ENCODE measurements at regions not wholly inside any gene's neighbourhood (a gene's known extent, or its start where the extent isn't known, plus 50 kb on each side); places are given as distances from the start of the nearest gene placed in this dataset.
"Not testable (repeated sequence)": the region's sequence is repeated elsewhere in the genome, so short reads cannot be mapped to it uniquely, and the experiment has no call there.

- DNase-seq, result no peak
Observed at GRCh38 chr12:116433249-116433648, 125.9 kb upstream of the MAP1LC3B2 start.

GRCh38 chr12:116434155-116435011, 124.8 kb upstream of the MAP1LC3B2 start:
- DNase-seq, result peak; percentile 72

GRCh38 chr12:116435984-116436383, 123.2 kb upstream of the MAP1LC3B2 start:
- no peak for DNase-seq

- DNase-seq, result no peak
Observed at GRCh38 chr12:116436561-116437249, 122.5 kb upstream of the MAP1LC3B2 start.

- peak; percentile 22 for DNase-seq
Observed at GRCh38 chr12:116441292-116441691, 117.9 kb upstream of the MAP1LC3B2 start.

GRCh38 chr12:116442304-116442703, 116.9 kb upstream of the MAP1LC3B2 start:
- DNase-seq, result no peak

- DNase-seq, result no peak
Observed at GRCh38 chr12:116442946-116443345, 116.2 kb upstream of the MAP1LC3B2 start.

GRCh38 chr12:116443821-116444589, 115.2 kb upstream of the MAP1LC3B2 start:
- DNase-seq, result no peak

GRCh38 chr12:116444590-116444943, 114.6 kb upstream of the MAP1LC3B2 start:
- DNase-seq, result no peak

GRCh38 chr12:116448165-116448739, 110.9 kb upstream of the MAP1LC3B2 start:
- DNase-seq, result no peak

GRCh38 chr12:116450406-116450910, 108.7 kb upstream of the MAP1LC3B2 start:
- DNase-seq, result no peak

- DNase-seq, result not testable (repeated sequence)
Observed at GRCh38 chr12:116452975-116453374, 106.2 kb upstream of the MAP1LC3B2 start.

- no peak for DNase-seq
Observed at GRCh38 chr12:116453631-116454030, 105.5 kb upstream of the MAP1LC3B2 start.

- DNase-seq, result no peak
Observed at GRCh38 chr12:116454076-116454475, 105.1 kb upstream of the MAP1LC3B2 start.

GRCh38 chr12:116454950-116455447, 104.2 kb upstream of the MAP1LC3B2 start:
- DNase-seq, result no peak

GRCh38 chr12:116455540-116456329, 103.4 kb upstream of the MAP1LC3B2 start:
- DNase-seq, result peak; percentile 40

- no peak for DNase-seq
Observed at GRCh38 chr12:116456330-116457082, 102.7 kb upstream of the MAP1LC3B2 start.

GRCh38 chr12:116458492-116458891, 100.7 kb upstream of the MAP1LC3B2 start:
- DNase-seq, result no peak

- no peak for DNase-seq
Observed at GRCh38 chr12:116459011-116459875, 99.9 kb upstream of the MAP1LC3B2 start.

Data from retina (tissue), 1 donor.